Osteoblast (primary cell): ENCODE measurements at regions not wholly inside any gene's neighbourhood (a gene's known extent, or its start where the extent isn't known, plus 50 kb on each side); places are given as distances from the start of the nearest gene placed in this dataset.

Experiments used
- DNase-seq: peaks from one replicate; pipeline ENCODE4 v3.0.0; 2011; ENCODE audit warnings: low spot score, mixed read lengths; ENCODE audit not compliant: insufficient read length; ENCODE audit errors: missing footprints
- H2AFZ ChIP-seq: 2 replicates; pipeline ENCODE4 v1.6.0; 2011; ENCODE audit warnings: mild to moderate bottlenecking, low read length
- H3K27ac ChIP-seq: 2 replicates; pipeline ENCODE4 v1.5.1; 2011; ENCODE audit warnings: mild to moderate bottlenecking, low read depth, low read length, moderate library complexity
- H3K27me3 ChIP-seq: 2 replicates; pipeline ENCODE4 v1.6.0; 2012; ENCODE audit warnings: mild to moderate bottlenecking, control low read depth, inconsistent platforms, low read length, moderate library complexity; ENCODE audit not compliant: insufficient read depth
- H3K36me3 ChIP-seq: 2 replicates; pipeline ENCODE4 v1.5.1; 2011; ENCODE audit warnings: mild to moderate bottlenecking, low read length, control low read depth, moderate library complexity; ENCODE audit not compliant: insufficient read depth
- H3K4me1 ChIP-seq: 2 replicates; pipeline ENCODE4 v1.5.1; 2011; ENCODE audit warnings: mild to moderate bottlenecking, low read length, control low read depth, moderate library complexity; ENCODE audit not compliant: insufficient read depth
- H3K4me2 ChIP-seq: 2 replicates; pipeline ENCODE4 v1.6.0; 2011; ENCODE audit warnings: mild to moderate bottlenecking, low read length; ENCODE audit not compliant: insufficient read depth
- H3K4me3 ChIP-seq: fragments of 200-600 bp; sonication (generic); 3 replicates; pipeline ENCODE4 v1.5.1; 2012; ENCODE audit warnings: mild to moderate bottlenecking, low read length, inconsistent platforms; ENCODE audit not compliant: insufficient read depth
- H3K79me2 ChIP-seq: 2 replicates; pipeline ENCODE4 v1.6.0; 2012; ENCODE audit warnings: mild to moderate bottlenecking, low read length, control low read depth, inconsistent platforms; ENCODE audit not compliant: insufficient read depth
- H3K9me3 ChIP-seq: 2 replicates; pipeline ENCODE4 v1.5.1; 2011; ENCODE audit warnings: low read depth, low read length, control low read depth
- H4K20me1 ChIP-seq: 2 replicates; pipeline ENCODE4 v1.6.0; 2012; ENCODE audit warnings: mild to moderate bottlenecking, low read length, control low read depth; ENCODE audit not compliant: insufficient read depth
- TF ChIP-seq, protein P1 (sequence below): IDR thresholded peaks from 2 replicates; pipeline ENCODE4 v1.5.1; 2011; ENCODE audit warnings: mild to moderate bottlenecking, low read depth, low read length, moderate library complexity; ENCODE audit errors: extremely low read depth

DNA sequence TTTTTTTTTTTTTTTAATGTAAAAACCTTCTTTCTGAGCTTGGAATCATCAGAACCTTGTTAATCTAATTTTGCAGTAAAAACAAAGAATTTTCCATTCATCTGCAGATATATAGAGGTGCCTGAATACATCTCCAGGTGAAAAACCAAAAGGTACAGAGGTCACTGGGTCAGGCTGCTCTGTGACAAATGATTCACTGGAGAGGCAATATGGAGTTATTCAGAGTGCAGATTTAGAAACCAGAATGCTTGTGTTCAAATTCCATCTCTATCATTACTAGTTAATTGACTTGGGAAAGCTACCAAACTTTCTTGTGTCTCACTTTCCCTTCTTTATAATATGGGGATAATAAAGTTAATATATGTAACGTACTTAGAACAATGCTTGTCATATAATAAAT is 51.5 kb upstream of the C1orf53 start:
- no peaks in the 10 kb centered on the region for H3K36me3 ChIP-seq
- H3K4me3 ChIP-seq, result no peak overlapping the region
- TF ChIP-seq, protein P1, sequence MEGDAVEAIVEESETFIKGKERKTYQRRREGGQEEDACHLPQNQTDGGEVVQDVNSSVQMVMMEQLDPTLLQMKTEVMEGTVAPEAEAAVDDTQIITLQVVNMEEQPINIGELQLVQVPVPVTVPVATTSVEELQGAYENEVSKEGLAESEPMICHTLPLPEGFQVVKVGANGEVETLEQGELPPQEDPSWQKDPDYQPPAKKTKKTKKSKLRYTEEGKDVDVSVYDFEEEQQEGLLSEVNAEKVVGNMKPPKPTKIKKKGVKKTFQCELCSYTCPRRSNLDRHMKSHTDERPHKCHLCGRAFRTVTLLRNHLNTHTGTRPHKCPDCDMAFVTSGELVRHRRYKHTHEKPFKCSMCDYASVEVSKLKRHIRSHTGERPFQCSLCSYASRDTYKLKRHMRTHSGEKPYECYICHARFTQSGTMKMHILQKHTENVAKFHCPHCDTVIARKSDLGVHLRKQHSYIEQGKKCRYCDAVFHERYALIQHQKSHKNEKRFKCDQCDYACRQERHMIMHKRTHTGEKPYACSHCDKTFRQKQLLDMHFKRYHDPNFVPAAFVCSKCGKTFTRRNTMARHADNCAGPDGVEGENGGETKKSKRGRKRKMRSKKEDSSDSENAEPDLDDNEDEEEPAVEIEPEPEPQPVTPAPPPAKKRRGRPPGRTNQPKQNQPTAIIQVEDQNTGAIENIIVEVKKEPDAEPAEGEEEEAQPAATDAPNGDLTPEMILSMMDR, result no peak
- H3K79me2 ChIP-seq, result no peaks in the 10 kb centered on the region
- no peaks in the 10 kb centered on the region for H3K4me1 ChIP-seq
- no peak overlapping the region for H3K4me2 ChIP-seq
- H3K9me3 ChIP-seq, result no peaks in the 10 kb centered on the region
- no peak overlapping the region for H3K27ac ChIP-seq
- no peak overlapping the region for H2AFZ ChIP-seq
- H4K20me1 ChIP-seq, result no peaks in the 10 kb centered on the region
- no peaks in the 10 kb centered on the region for H3K27me3 ChIP-seq
- DNase-seq, result no peak

DNA sequence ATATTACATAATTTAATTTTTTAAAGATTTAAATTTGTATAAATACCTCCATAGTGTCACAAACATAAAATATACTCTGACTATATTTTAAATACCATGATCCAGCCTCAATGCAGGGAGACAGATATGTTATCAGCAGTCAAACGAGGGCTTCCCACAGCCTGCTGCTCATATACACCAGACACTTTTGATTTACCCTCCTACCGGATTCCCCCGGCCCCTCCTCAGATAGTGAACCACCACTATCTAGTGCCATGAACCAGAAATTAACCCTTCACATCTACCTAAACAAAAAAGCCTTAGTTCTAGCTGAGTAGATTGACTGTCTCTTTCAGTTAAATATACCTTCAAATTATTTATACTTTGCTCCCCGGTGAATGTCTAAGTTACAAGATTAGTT is 52.4 kb upstream of the C1orf53 start:
- Histone ChIP-seq H3K9me3 (no peaks in the 10 kb centered on the region), H3K36me3 (no peaks in the 10 kb centered on the region), H3K27me3 (no peaks in the 10 kb centered on the region), H3K4me1 (no peaks in the 10 kb centered on the region), H4K20me1 (no peaks in the 10 kb centered on the region), H3K4me2 (no peak overlapping the region), H2AFZ (peak overlapping the region; percentile 1), H3K4me3 (no peak overlapping the region), H3K27ac (no peak overlapping the region), H3K79me2 (no peaks in the 10 kb centered on the region)
- TF ChIP-seq, protein P1, result no peak
- DNase-seq, result no peak

DNA sequence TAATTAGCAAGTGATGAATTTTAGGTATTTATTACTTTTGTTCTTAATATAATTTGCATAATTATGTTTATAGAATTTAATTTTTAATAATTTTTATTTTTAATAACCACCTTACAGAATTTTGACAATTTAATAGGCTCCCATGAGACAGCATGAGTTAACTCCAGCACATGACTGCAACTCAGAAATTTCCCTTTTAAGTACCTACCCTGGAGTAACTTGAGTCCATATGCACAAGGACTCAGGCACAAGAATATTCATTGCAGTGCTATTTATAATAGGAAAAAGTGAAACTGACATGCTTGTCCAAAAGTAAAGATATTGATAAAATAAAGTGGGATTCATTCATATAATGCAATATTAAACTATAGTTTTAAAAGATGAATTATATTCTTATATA is 54.1 kb upstream of the C1orf53 start:
- TF ChIP-seq, protein P1, result no peak

DNA sequence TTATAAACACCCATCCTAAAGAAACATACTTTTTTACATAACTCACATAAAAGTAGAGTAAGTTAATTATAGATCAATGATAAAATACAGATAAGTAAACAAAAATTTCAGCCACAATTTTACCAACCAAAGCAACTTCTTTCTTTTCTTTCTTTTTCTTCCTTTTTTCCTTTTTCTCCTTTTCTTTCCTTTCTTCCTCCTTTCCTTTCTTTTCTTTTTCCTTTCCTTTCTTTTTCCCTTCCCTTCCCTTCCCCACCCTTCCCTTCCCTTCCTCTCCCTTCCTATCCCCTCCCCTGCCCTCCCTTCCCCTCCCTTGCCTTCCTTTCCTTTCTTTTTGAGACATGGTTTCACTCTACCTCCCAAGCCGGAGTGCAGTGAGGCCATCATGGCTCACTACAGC is 56.5 kb upstream of the C1orf53 start:
- TF ChIP-seq, protein P1, result no peak
- H2AFZ ChIP-seq, result no peak overlapping the region

More for the DNA sequence above, 54.1 kb upstream of the C1orf53 start:
- H3K79me2 ChIP-seq, result no peaks in the 10 kb centered on the region
- H3K4me2 ChIP-seq, result no peak overlapping the region
- no peaks in the 10 kb centered on the region for H3K36me3 ChIP-seq
- no peaks in the 10 kb centered on the region for H4K20me1 ChIP-seq
- no peaks in the 10 kb centered on the region for H3K9me3 ChIP-seq
- H3K27ac ChIP-seq, result no peak overlapping the region
- H3K4me3 ChIP-seq, result no peak overlapping the region
- no peaks in the 10 kb centered on the region for H3K27me3 ChIP-seq
- no peaks in the 10 kb centered on the region for H3K4me1 ChIP-seq
- no peak for DNase-seq
- no peak overlapping the region for H2AFZ ChIP-seq

More for the DNA sequence above, 56.5 kb upstream of the C1orf53 start:
- Histone ChIP-seq H3K36me3 (no peaks in the 10 kb centered on the region), H3K9me3 (no peaks in the 10 kb centered on the region), H3K4me3 (no peak overlapping the region), H3K79me2 (no peaks in the 10 kb centered on the region), H3K27ac (no peak overlapping the region), H3K4me2 (no peak overlapping the region), H4K20me1 (no peaks in the 10 kb centered on the region), H3K27me3 (no peaks in the 10 kb centered on the region), H3K4me1 (peaks cover 15% of the 10 kb centered on the region)
- no peak for DNase-seq
